HCT116 (cell line): ENCODE measurements at regions not wholly inside any gene's neighbourhood (a gene's known extent, or its start where the extent isn't known, plus 50 kb on each side); places are given as distances from the start of the nearest gene placed in this dataset.

Experiments
- ATAC-seq: fragments of 200-7000 bp; cut with Tn5 transposase; 2 replicates; pipeline ENCODE4 v1.9.1; 2020; ENCODE audit warnings: mild to moderate bottlenecking, moderate library complexity
- BruUV-seq: library from RNA; stranded (reverse); fragments of 400-500 nt; replicated peaks from 2 replicates; lab custom pipeline; 2021; lab: Mats Ljungman, UMichigan
- CTCF ChIA-PET: fragments of 300-600 bp; sonication (Branson Sonifier 250); formaldehyde crosslinking; loops from one replicate; lab custom pipeline; 2021; ENCODE audit warnings: antibody characterized with exemption; lab: Charles Lee
- POLR2A ChIA-PET: fragments of 300-600, 350-600 bp; sonication (Branson Sonifier 250); formaldehyde crosslinking; loops from one replicate; lab custom pipeline; 2021; ENCODE audit warnings: antibody characterized with exemption; lab: Charles Lee
- RAD21 ChIA-PET, 2 experiments: fragments of 300-600 bp; sonication (Branson Sonifier 250); formaldehyde crosslinking; loops; one replicate each; lab custom pipeline; 2023; ENCODE audit warnings: low total read pairs in 2 of 2; ENCODE audit not compliant: uncharacterized antibody in 2 of 2, unreplicated experiment in 2 of 2, low non-redundant PET in 1 of 2; lab: Charles Lee
- DNase-seq: peaks from one replicate; pipeline ENCODE4 v3.0.0-alpha.2; 2010; ENCODE audit warnings: low read depth, low spot score
- H2AFZ ChIP-seq: fragments of 200-600 bp; shearing (Covaris generic), sonication (generic); 2 replicates; pipeline ENCODE4 v1.6.1; 2017; ENCODE audit warnings: low read depth, mixed run types, mixed read lengths, antibody characterized with exemption, low read length; ENCODE audit not compliant: poor library complexity, severe bottlenecking
- H3K27ac ChIP-seq: 2 replicates; pipeline ENCODE4 v1.5.1; 2012; ENCODE audit warnings: low read depth, low read length
- H3K27me3 ChIP-seq: fragments of 200-600 bp; sonication (generic); 2 replicates; pipeline ENCODE4 v1.6.1; 2016; ENCODE audit warnings: mixed run types, low read length, mixed read lengths; ENCODE audit not compliant: insufficient read depth
- H3K36me3 ChIP-seq, 2 experiments: fragments of 200-500 bp in 1 of 2; fragments of 200-600 bp in 1 of 2; sonication (Bioruptor generic) in 1 of 2; sonication (generic) in 1 of 2; 2 replicates each; pipeline versions ENCODE4 v1.5.1 to v1.6.1; 2014 to 2016; ENCODE audit warnings: low read length in 2 of 2, inconsistent platforms in 1 of 2, mixed read lengths in 1 of 2, mixed run types in 1 of 2; ENCODE audit not compliant: insufficient read depth in 2 of 2, control insufficient read depth in 1 of 2
- H3K4me1 ChIP-seq, 2 experiments: fragments of 200-600 bp in 1 of 2; sonication (generic) in 1 of 2; 2 replicates each; pipeline versions ENCODE4 v1.5.1 to v1.6.1; 2012 to 2017; ENCODE audit warnings: low read length in 2 of 2, inconsistent platforms in 1 of 2, mild to moderate bottlenecking in 1 of 2, mixed read lengths in 1 of 2, mixed run types in 1 of 2, moderate library complexity in 1 of 2; ENCODE audit not compliant: insufficient read depth in 2 of 2, control insufficient read depth in 1 of 2
- H3K4me2 ChIP-seq: fragments of 200-600 bp; sonication (generic); 2 replicates; pipeline ENCODE4 v1.6.1; 2017; ENCODE audit warnings: mixed run types, low read length, mixed read lengths
- H3K4me3 ChIP-seq, 2 experiments: fragments of 200-600 bp in 1 of 2; sonication (generic) in 1 of 2; replicated peaks in 1 of 2; 2 replicates each; pipeline ENCODE4 v1.5.1; 2011 to 2016; ENCODE audit warnings: low read length in 2 of 2, control low read depth in 1 of 2, low read depth in 1 of 2, mild to moderate bottlenecking in 1 of 2, mixed read lengths in 1 of 2, mixed run types in 1 of 2
- H3K79me2 ChIP-seq: fragments of 200-600 bp; sonication (generic); 2 replicates; pipeline ENCODE4 v1.6.1; 2017; ENCODE audit warnings: mild to moderate bottlenecking, mixed run types, low read length, moderate library complexity, mixed read lengths; ENCODE audit not compliant: insufficient read depth
- H3K9ac ChIP-seq: fragments of 200-600 bp; sonication (generic); 2 replicates; pipeline ENCODE4 v1.6.1; 2016; ENCODE audit warnings: low read length, mixed read lengths
- H3K9me2 ChIP-seq: fragments of 200-600 bp; sonication (generic), shearing (Covaris generic); 2 replicates; pipeline ENCODE4 v1.6.1; 2017; ENCODE audit warnings: mixed run types, mild to moderate bottlenecking, moderate library complexity; ENCODE audit not compliant: insufficient read depth
- H3K9me3 ChIP-seq, 2 experiments: fragments of 200-500 bp in 1 of 2; fragments of 200-600 bp in 1 of 2; sonication (Bioruptor generic) in 1 of 2; sonication (generic) in 1 of 2; 2 replicates each; pipeline ENCODE4 v1.6.1; 2014 to 2017; ENCODE audit warnings: low read length in 2 of 2, mixed read lengths in 2 of 2, inconsistent platforms in 1 of 2, low read depth in 1 of 2, mild to moderate bottlenecking in 1 of 2, mixed run types in 1 of 2, moderate library complexity in 1 of 2; ENCODE audit not compliant: control insufficient read depth in 1 of 2, insufficient read depth in 1 of 2
- H4K20me1 ChIP-seq: fragments of 200-600 bp; sonication (generic), shearing (Covaris generic); 2 replicates; pipeline ENCODE4 v1.6.1; 2017; ENCODE audit warnings: mixed run types, mild to moderate bottlenecking, moderate library complexity; ENCODE audit not compliant: insufficient read depth
- CBX3 ChIP-seq: IDR thresholded peaks from 2 replicates; pipeline ENCODE4 v1.6.1; 2012; ENCODE audit warnings: low read depth
- CEBPB ChIP-seq: IDR thresholded peaks from 2 replicates; pipeline ENCODE4 v1.6.1; 2012; ENCODE audit warnings: low read depth
- EGR1 ChIP-seq: IDR thresholded peaks from 2 replicates; pipeline ENCODE4 v1.6.1; 2012; ENCODE audit warnings: low read depth
- ELF1 ChIP-seq: IDR thresholded peaks from 2 replicates; pipeline ENCODE4 v1.6.1; 2012; ENCODE audit warnings: low read depth, borderline replicate concordance
- EZH2phosphoT487 ChIP-seq: fragments of 200-600 bp; IDR thresholded peaks from 2 replicates; pipeline ENCODE4 v1.6.1; 2018; ENCODE audit warnings: antibody characterized with exemption, borderline replicate concordance
- JUND ChIP-seq: IDR thresholded peaks from 2 replicates; pipeline ENCODE4 v1.6.1; 2012
- POLR2A ChIP-seq: IDR thresholded peaks from 2 replicates; pipeline ENCODE4 v1.7.0; 2011; ENCODE audit warnings: borderline replicate concordance; ENCODE audit not compliant: insufficient read depth, insufficient read length; ENCODE audit errors: extremely low read depth
- RAD21 ChIP-seq: IDR thresholded peaks from 2 replicates; pipeline ENCODE4 v1.6.1; 2012; ENCODE audit warnings: low read depth, mild to moderate bottlenecking
- SIN3A ChIP-seq: IDR thresholded peaks from 2 replicates; pipeline ENCODE4 v1.6.1; 2012; ENCODE audit warnings: low read depth
- SP1 ChIP-seq: IDR thresholded peaks from 2 replicates; pipeline ENCODE4 v1.6.1; 2012; ENCODE audit warnings: low read depth
- SRF ChIP-seq: IDR thresholded peaks from 2 replicates; pipeline ENCODE4 v1.6.1; 2012; ENCODE audit warnings: low read depth
- TCF7L2 ChIP-seq: IDR thresholded peaks from 2 replicates; pipeline ENCODE4 v1.7.0; 2011; ENCODE audit warnings: borderline replicate concordance, inconsistent platforms; ENCODE audit not compliant: insufficient read depth, insufficient read length; ENCODE audit errors: extremely low read depth
- YY1 ChIP-seq: IDR thresholded peaks from 2 replicates; pipeline ENCODE4 v1.6.1; 2011; ENCODE audit warnings: low read length, low read depth, moderate library complexity, mild to moderate bottlenecking; ENCODE audit not compliant: insufficient replicate concordance; ENCODE audit errors: extremely low read depth
- ZFX ChIP-seq: fragments of 450-650 bp; IDR thresholded peaks from 2 replicates; pipeline ENCODE4 v1.6.1; 2017
- ZNF274 ChIP-seq: fragments of 200-500 bp; sonication (Bioruptor generic); IDR thresholded peaks from 2 replicates; pipeline ENCODE4 v1.6.1; 2014; ENCODE audit warnings: mild to moderate bottlenecking, low read depth, low read length, inconsistent platforms
- intact Hi-C: fragments of 100-400 bp; cut with micrococcal nuclease; formaldehyde crosslinking; loops from 2 replicates; pipeline ENCODE4 v1.10.0; 2022
- TF ChIP-seq, protein P1 (sequence below): IDR thresholded peaks from 2 replicates; pipeline ENCODE4 v1.6.1; 2011; ENCODE audit warnings: mild to moderate bottlenecking, low read length, moderate library complexity; ENCODE audit not compliant: insufficient replicate concordance; ENCODE audit errors: extremely low read depth
- TF ChIP-seq, protein P2 (sequence below): IDR thresholded peaks from 2 replicates; pipeline ENCODE4 v1.6.1; 2012; ENCODE audit warnings: low read depth
- TF ChIP-seq, protein P3 (sequence below): IDR thresholded peaks from 2 replicates; pipeline ENCODE4 v1.6.1; 2012

DNA sequence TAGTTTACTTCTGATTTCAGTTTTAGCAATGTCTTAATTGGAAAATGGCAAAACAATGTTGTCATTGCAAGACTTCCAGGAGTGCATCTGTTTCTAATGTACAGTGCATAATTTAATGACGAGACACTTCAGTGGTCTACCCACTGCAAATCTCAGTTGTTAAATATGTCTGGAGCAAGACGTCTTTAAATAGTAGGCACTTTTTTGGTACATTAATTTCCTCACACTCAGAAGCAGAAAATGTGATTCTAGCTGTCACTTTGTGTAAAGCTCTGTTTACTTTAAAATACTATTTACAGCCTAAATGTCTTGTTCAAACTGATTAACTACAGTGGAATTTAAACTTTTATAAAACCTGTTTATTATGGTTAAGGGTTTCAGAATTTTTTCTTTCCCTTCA is 815.5 kb downstream of the TLE1 start:
- intact Hi-C loops: no loop called here
- H3K9ac ChIP-seq: no peak overlapping the region
- DNase-seq: no peak
- H2AFZ ChIP-seq: no peak overlapping the region
- POLR2A ChIA-PET: no interaction called here
- no peak for TF ChIP-seq ZFX
- H3K9me3 ChIP-seq: peaks cover 1 to 2% of the 10 kb centered on the region in 2 experiments; a peak in 2 of 4 replicates
- CTCF ChIA-PET: no interaction called here
- H3K4me1 ChIP-seq: no peaks in the 10 kb centered on the region
- H4K20me1 ChIP-seq: no peaks in the 10 kb centered on the region
- no TSS peak for BruUV-seq
- no peaks in the 10 kb centered on the region for H3K79me2 ChIP-seq
- no peaks in the 10 kb centered on the region for H3K9me2 ChIP-seq
- H3K4me3 ChIP-seq: no peak overlapping the region
- H3K27ac ChIP-seq: no peak overlapping the region
- RAD21 ChIA-PET: no interaction called here
- no peak for ATAC-seq
- H3K36me3 ChIP-seq: no peaks in the 10 kb centered on the region
- no peaks in the 10 kb centered on the region for H3K27me3 ChIP-seq
- no peak overlapping the region for H3K4me2 ChIP-seq

DNA sequence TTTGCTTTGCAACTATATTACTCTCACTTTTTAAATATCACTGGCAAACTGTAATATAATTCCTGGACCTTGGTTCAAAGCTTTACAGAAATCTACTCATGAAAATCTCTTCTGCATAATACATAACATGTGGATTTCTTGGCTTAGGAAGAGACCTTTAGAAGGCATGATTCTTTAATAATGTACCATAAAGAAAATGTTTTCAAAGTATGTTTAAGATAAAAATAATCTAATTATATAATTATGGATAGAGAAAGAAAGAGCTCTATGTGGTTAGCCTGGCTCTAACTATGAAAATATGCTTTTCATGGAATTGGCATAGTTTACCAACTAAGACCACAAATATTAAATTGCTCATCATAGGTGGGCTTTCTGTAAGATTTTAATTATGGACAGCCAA is 817.8 kb downstream of the TLE1 start:
- DNase-seq (no peak), ATAC-seq (no peak)
- CTCF ChIA-PET: no interaction called here
- no peak overlapping the region for H3K4me2 ChIP-seq
- RAD21 ChIA-PET: no interaction called here
- no peaks in the 10 kb centered on the region for H3K36me3 ChIP-seq
- no peaks in the 10 kb centered on the region for H3K9me2 ChIP-seq
- no peaks in the 10 kb centered on the region for H3K27me3 ChIP-seq
- BruUV-seq: no TSS peak
- no peak overlapping the region for H3K9ac ChIP-seq
- H4K20me1 ChIP-seq: no peaks in the 10 kb centered on the region
- peaks cover 0 to 8% of the 10 kb centered on the region in 2 experiments; a peak in 2 of 4 replicates for H3K9me3 ChIP-seq
- no peak overlapping the region for H3K27ac ChIP-seq
- no peaks in the 10 kb centered on the region for H3K79me2 ChIP-seq
- H3K4me1 ChIP-seq: no peaks in the 10 kb centered on the region
- intact Hi-C loops: no loop called here
- no peak overlapping the region for H3K4me3 ChIP-seq
- POLR2A ChIA-PET: no interaction called here
- no peak overlapping the region for H2AFZ ChIP-seq
- no peak for TF ChIP-seq EZH2phosphoT487
- no peak for TF ChIP-seq CBX3
- no peak for TF ChIP-seq EGR1
- TF ChIP-seq, protein P1, sequence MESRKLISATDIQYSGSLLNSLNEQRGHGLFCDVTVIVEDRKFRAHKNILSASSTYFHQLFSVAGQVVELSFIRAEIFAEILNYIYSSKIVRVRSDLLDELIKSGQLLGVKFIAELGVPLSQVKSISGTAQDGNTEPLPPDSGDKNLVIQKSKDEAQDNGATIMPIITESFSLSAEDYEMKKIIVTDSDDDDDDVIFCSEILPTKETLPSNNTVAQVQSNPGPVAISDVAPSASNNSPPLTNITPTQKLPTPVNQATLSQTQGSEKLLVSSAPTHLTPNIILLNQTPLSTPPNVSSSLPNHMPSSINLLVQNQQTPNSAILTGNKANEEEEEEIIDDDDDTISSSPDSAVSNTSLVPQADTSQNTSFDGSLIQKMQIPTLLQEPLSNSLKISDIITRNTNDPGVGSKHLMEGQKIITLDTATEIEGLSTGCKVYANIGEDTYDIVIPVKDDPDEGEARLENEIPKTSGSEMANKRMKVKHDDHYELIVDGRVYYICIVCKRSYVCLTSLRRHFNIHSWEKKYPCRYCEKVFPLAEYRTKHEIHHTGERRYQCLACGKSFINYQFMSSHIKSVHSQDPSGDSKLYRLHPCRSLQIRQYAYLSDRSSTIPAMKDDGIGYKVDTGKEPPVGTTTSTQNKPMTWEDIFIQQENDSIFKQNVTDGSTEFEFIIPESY: no peak
- no peak for TF ChIP-seq ZNF274
- no peak for TF ChIP-seq TCF7L2
- TF ChIP-seq ELF1: no peak
- TF ChIP-seq SP1: no peak
- TF ChIP-seq YY1: no peak
- no peak for TF ChIP-seq CEBPB
- no peak for TF ChIP-seq POLR2A
- TF ChIP-seq, protein P2, sequence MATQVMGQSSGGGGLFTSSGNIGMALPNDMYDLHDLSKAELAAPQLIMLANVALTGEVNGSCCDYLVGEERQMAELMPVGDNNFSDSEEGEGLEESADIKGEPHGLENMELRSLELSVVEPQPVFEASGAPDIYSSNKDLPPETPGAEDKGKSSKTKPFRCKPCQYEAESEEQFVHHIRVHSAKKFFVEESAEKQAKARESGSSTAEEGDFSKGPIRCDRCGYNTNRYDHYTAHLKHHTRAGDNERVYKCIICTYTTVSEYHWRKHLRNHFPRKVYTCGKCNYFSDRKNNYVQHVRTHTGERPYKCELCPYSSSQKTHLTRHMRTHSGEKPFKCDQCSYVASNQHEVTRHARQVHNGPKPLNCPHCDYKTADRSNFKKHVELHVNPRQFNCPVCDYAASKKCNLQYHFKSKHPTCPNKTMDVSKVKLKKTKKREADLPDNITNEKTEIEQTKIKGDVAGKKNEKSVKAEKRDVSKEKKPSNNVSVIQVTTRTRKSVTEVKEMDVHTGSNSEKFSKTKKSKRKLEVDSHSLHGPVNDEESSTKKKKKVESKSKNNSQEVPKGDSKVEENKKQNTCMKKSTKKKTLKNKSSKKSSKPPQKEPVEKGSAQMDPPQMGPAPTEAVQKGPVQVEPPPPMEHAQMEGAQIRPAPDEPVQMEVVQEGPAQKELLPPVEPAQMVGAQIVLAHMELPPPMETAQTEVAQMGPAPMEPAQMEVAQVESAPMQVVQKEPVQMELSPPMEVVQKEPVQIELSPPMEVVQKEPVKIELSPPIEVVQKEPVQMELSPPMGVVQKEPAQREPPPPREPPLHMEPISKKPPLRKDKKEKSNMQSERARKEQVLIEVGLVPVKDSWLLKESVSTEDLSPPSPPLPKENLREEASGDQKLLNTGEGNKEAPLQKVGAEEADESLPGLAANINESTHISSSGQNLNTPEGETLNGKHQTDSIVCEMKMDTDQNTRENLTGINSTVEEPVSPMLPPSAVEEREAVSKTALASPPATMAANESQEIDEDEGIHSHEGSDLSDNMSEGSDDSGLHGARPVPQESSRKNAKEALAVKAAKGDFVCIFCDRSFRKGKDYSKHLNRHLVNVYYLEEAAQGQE: no peak
- no peak for TF ChIP-seq RAD21
- TF ChIP-seq, protein P3, sequence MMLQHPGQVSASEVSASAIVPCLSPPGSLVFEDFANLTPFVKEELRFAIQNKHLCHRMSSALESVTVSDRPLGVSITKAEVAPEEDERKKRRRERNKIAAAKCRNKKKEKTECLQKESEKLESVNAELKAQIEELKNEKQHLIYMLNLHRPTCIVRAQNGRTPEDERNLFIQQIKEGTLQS: no peak
- TF ChIP-seq ZFX: no peak
- no peak for TF ChIP-seq JUND
- no peak for TF ChIP-seq SRF
- TF ChIP-seq SIN3A: no peak
- TF ChIP-seq, all 23 proteins: peak for 0
